ENCODE measurements at regions not wholly inside any gene's neighbourhood (a gene's known extent, or its start where the extent isn't known, plus 50 kb on each side); places are given as distances from the start of the nearest gene placed in this dataset.

DNA sequence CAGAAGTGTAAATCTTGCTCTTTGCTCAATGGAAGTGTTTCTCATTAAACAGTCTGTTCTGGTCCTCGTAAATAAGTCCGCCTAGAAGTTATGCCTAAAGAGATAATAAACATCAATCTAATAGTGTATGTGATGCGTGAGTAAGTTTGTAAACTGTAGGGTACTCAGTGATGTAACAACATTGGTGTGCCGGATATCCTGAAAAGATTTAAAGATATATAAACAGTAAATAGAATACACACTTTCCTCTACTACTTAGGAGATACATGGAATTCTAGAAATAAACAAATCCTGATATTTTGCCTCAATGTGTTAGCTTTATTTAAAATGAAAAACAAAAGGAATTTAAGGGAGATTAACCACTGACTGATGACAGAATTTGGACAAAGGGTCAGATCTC lies 123.5 kb downstream of the AHR start:
- Histone ChIP-seq H4K20me1 (ENCODE audit: insufficient read depth, low read length) (no peaks in the 10 kb centered on the region), H3K27me3 (ENCODE audit: insufficient read depth, low read length) (no peaks in the 10 kb centered on the region), H3K4me2 (ENCODE audit: insufficient read depth, low read length) (no peak overlapping the region), H3K4me1 (ENCODE audit: insufficient read depth, low read length) (peaks cover 4% of the 10 kb centered on the region), H3K27ac (ENCODE audit: low read depth, low read length) (no peak overlapping the region), H3K79me2 (ENCODE audit: insufficient read depth, low read length) (no peaks in the 10 kb centered on the region), H3K9me3 (ENCODE audit: low read depth, low read length) (no peaks in the 10 kb centered on the region), H2AFZ (ENCODE audit: low read length) (no peak overlapping the region), H3K4me3 (ENCODE audit: insufficient read depth, low read length) (no peak overlapping the region), H3K36me3 (ENCODE audit: insufficient read depth, low read length) (no peaks in the 10 kb centered on the region)
- DNase-seq (ENCODE audit: insufficient read length, low spot score, missing footprints): no peak
- TF ChIP-seq, protein P1, sequence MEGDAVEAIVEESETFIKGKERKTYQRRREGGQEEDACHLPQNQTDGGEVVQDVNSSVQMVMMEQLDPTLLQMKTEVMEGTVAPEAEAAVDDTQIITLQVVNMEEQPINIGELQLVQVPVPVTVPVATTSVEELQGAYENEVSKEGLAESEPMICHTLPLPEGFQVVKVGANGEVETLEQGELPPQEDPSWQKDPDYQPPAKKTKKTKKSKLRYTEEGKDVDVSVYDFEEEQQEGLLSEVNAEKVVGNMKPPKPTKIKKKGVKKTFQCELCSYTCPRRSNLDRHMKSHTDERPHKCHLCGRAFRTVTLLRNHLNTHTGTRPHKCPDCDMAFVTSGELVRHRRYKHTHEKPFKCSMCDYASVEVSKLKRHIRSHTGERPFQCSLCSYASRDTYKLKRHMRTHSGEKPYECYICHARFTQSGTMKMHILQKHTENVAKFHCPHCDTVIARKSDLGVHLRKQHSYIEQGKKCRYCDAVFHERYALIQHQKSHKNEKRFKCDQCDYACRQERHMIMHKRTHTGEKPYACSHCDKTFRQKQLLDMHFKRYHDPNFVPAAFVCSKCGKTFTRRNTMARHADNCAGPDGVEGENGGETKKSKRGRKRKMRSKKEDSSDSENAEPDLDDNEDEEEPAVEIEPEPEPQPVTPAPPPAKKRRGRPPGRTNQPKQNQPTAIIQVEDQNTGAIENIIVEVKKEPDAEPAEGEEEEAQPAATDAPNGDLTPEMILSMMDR (IDR thresholded peaks at IDR 0.05; ENCODE audit: extremely low read depth, low read depth, low read length): no peak

DNA sequence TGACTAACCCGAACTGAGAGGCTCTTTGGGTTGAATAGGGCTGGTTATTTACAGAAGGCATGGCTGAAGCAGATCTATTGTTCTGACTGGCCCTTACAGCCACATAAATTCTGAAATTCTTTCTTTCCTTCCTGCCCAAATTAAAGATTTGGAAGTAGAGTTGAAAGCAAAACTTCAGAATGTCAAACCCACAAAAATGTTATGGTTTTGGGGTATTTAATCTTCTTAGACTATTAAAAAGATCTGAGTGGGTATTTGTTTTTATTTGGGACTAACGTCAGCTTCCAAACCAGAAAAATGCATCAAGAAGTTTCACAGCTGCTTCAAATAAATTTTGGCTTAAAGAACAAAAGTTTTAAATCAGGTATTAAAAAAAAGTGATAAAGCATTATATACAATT lies 124.5 kb downstream of the AHR start:
- peak overlapping the region; percentile 60 for H2AFZ ChIP-seq (ENCODE audit: low read length)
- TF ChIP-seq, protein P1 (IDR thresholded peaks at IDR 0.05; ENCODE audit: extremely low read depth, low read depth, low read length): no peak
- H3K27ac ChIP-seq (ENCODE audit: low read depth, low read length): no peak overlapping the region
- peak overlapping the region; percentile 24 for H3K4me2 ChIP-seq (ENCODE audit: insufficient read depth, low read length)
- H3K4me1 ChIP-seq (ENCODE audit: insufficient read depth, low read length): peaks cover 4% of the 10 kb centered on the region
- no peaks in the 10 kb centered on the region for H3K36me3 ChIP-seq (ENCODE audit: insufficient read depth, low read length)
- peaks cover 2% of the 10 kb centered on the region for H3K9me3 ChIP-seq (ENCODE audit: low read depth, low read length)
- H3K27me3 ChIP-seq (ENCODE audit: insufficient read depth, low read length): no peaks in the 10 kb centered on the region
- no peaks in the 10 kb centered on the region for H3K79me2 ChIP-seq (ENCODE audit: insufficient read depth, low read length)
- no peak overlapping the region for H3K4me3 ChIP-seq (ENCODE audit: insufficient read depth, low read length)
- H4K20me1 ChIP-seq (ENCODE audit: insufficient read depth, low read length): no peaks in the 10 kb centered on the region
- DNase-seq (ENCODE audit: insufficient read length, low spot score, missing footprints): no peak

DNA sequence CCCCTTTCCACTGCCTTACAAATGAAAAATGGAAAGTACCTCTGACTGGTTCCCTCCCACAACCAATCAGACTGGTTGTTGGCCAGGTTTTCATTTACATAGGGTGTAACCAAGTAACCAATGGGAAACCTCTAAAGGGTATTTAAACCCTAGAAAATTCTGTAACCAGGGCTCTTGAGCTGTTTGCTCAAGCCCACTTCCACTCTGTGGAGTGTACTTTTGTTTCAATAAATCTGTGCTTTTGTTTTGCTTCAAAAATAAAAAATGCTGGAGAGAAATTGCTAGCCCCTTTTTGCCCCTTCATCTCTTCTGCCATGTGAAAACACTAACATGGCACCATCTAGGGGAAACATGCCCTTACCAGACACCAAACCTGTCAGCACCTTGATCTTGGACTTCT lies 129.5 kb downstream of the AHR start:
- no peak for DNase-seq (ENCODE audit: insufficient read length, low spot score, missing footprints)
- Histone ChIP-seq H3K27me3 (ENCODE audit: insufficient read depth, low read length) (no peaks in the 10 kb centered on the region), H3K9me3 (ENCODE audit: low read depth, low read length) (peaks cover 8% of the 10 kb centered on the region), H2AFZ (ENCODE audit: low read length) (no peak overlapping the region), H3K36me3 (ENCODE audit: insufficient read depth, low read length) (no peaks in the 10 kb centered on the region), H4K20me1 (ENCODE audit: insufficient read depth, low read length) (no peaks in the 10 kb centered on the region), H3K27ac (ENCODE audit: low read depth, low read length) (no peak overlapping the region), H3K79me2 (ENCODE audit: insufficient read depth, low read length) (no peaks in the 10 kb centered on the region), H3K4me3 (ENCODE audit: insufficient read depth, low read length) (no peak overlapping the region), H3K4me1 (ENCODE audit: insufficient read depth, low read length) (no peaks in the 10 kb centered on the region), H3K4me2 (ENCODE audit: insufficient read depth, low read length) (no peak overlapping the region)
- TF ChIP-seq, protein P1 (IDR thresholded peaks at IDR 0.05; ENCODE audit: extremely low read depth, low read depth, low read length): no peak

DNA sequence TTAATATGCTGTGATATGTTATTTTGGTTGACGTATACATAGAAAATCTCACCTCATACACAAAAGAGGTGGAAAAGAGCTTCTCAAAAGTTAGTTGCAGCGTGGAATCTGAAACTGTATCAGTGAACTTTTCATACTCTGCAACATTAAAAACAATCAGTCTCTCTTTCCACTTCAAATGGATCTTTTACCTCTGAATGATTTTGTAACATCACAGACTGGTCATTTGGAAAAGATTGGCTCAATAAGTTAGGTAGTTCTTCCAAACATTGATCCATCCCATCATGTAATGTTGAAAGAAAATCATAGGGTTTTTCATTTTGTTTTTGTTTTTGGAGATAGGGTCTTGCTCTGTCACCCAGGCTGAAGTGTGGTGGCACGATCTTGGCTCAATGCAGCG lies 131.1 kb downstream of the AHR start:
- Histone ChIP-seq H3K27ac (ENCODE audit: low read depth, low read length) (no peak overlapping the region), H2AFZ (ENCODE audit: low read length) (no peak overlapping the region), H3K4me1 (ENCODE audit: insufficient read depth, low read length) (no peaks in the 10 kb centered on the region), H3K4me2 (ENCODE audit: insufficient read depth, low read length) (no peak overlapping the region), H3K79me2 (ENCODE audit: insufficient read depth, low read length) (no peaks in the 10 kb centered on the region), H3K4me3 (ENCODE audit: insufficient read depth, low read length) (no peak overlapping the region), H4K20me1 (ENCODE audit: insufficient read depth, low read length) (no peaks in the 10 kb centered on the region), H3K9me3 (ENCODE audit: low read depth, low read length) (peaks cover 8% of the 10 kb centered on the region), H3K36me3 (ENCODE audit: insufficient read depth, low read length) (no peaks in the 10 kb centered on the region), H3K27me3 (ENCODE audit: insufficient read depth, low read length) (no peaks in the 10 kb centered on the region)
- no peak for DNase-seq (ENCODE audit: insufficient read length, low spot score, missing footprints)
- TF ChIP-seq, protein P1 (IDR thresholded peaks at IDR 0.05; ENCODE audit: extremely low read depth, low read depth, low read length): no peak
